G401 (cell line): ENCODE measurements at regions not wholly inside any gene's neighbourhood (a gene's known extent, or its start where the extent isn't known, plus 50 kb on each side); places are given as distances from the start of the nearest gene placed in this dataset.
"Not testable (repeated sequence)": the region's sequence is repeated elsewhere in the genome, so short reads cannot be mapped to it uniquely, and the experiment has no call there.

Experiments
- DNase-seq: peaks from one replicate; pipeline ENCODE4 v3.0.0-alpha.2; 2015; ENCODE audit warnings: low spot score
- in situ Hi-C: cut with HindIII; loops from 2 replicates; pipeline ENCODE4 v1.10.0; 2016; ENCODE audit warnings: low sequenced_read_pairs, mixed read lengths

GRCh38 chr4:146088690-146089089, 86.8 kb upstream of the LSM6 start:
- in situ Hi-C loops = no loop called here

GRCh38 chr4:146087856-146088255, 87.7 kb upstream of the LSM6 start:
- in situ Hi-C loops = no loop called here
- DNase-seq = no peak

More at GRCh38 chr4:146088690-146089089, 86.8 kb upstream of the LSM6 start:
- DNase-seq = no peak

GRCh38 chr4:146076081-146076480, 99.4 kb upstream of the LSM6 start:
- in situ Hi-C loops = no loop called here
- no peak for DNase-seq

GRCh38 chr4:146073517-146073916, 102.0 kb upstream of the LSM6 start:
- DNase-seq = no peak
- in situ Hi-C loops = no loop called here

- no peak for DNase-seq
- in situ Hi-C loops = no loop called here
Measured at GRCh38 chr4:146072376-146072775, 103.1 kb upstream of the LSM6 start.

- DNase-seq = no peak
- in situ Hi-C loops = no loop called here
Measured at GRCh38 chr4:146071390-146071789, 104.1 kb upstream of the LSM6 start.

GRCh38 chr4:146063143-146063542, 112.4 kb upstream of the LSM6 start:
- in situ Hi-C loops = no loop called here
- no peak for DNase-seq

- no peak for DNase-seq
- in situ Hi-C loops = no loop called here
Measured at GRCh38 chr4:146062340-146062739, 113.2 kb upstream of the LSM6 start.

- in situ Hi-C loops = no loop called here
- DNase-seq = no peak
Measured at GRCh38 chr4:146061610-146062334, 113.7 kb upstream of the LSM6 start.

GRCh38 chr4:146059865-146060264, 115.7 kb upstream of the LSM6 start:
- in situ Hi-C loops = no loop called here
- no peak for DNase-seq

- in situ Hi-C loops = no loop called here
- no peak for DNase-seq
Measured at GRCh38 chr4:146059151-146059550, 116.4 kb upstream of the LSM6 start.

GRCh38 chr4:146058531-146058930, 117.0 kb upstream of the LSM6 start:
- no peak for DNase-seq
- in situ Hi-C loops = no loop called here

GRCh38 chr4:146054676-146055075, 116.1 kb upstream of the ZNF827 start:
- in situ Hi-C loops = no loop called here
- DNase-seq = no peak

GRCh38 chr4:146053891-146054290, 115.3 kb upstream of the ZNF827 start:
- in situ Hi-C loops = no loop called here

GRCh38 chr4:146051728-146052391, 113.2 kb upstream of the ZNF827 start:
- no peak for DNase-seq
- in situ Hi-C loops = no loop called here

More at GRCh38 chr4:146053891-146054290, 115.3 kb upstream of the ZNF827 start:
- no peak for DNase-seq

- no peak for DNase-seq
- in situ Hi-C loops = no loop called here
Measured at GRCh38 chr4:146051223-146051622, 112.6 kb upstream of the ZNF827 start.

- in situ Hi-C loops = no loop called here
- DNase-seq = no peak
Measured at GRCh38 chr4:146049802-146050201, 111.2 kb upstream of the ZNF827 start.

- in situ Hi-C loops, DNase-seq: not testable (repeated sequence)
Measured at GRCh38 chr4:146047768-146048167, 109.1 kb upstream of the ZNF827 start.

- in situ Hi-C loops = no loop called here
- no peak for DNase-seq
Measured at GRCh38 chr4:146041139-146042004, 102.7 kb upstream of the ZNF827 start.

- no peak for DNase-seq
- in situ Hi-C loops = no loop called here
Measured at GRCh38 chr4:146040623-146041022, 102.0 kb upstream of the ZNF827 start.
